IPS-15b (cell line): ENCODE measurements at regions not wholly inside any gene's neighbourhood (a gene's known extent, or its start where the extent isn't known, plus 50 kb on each side); places are given as distances from the start of the nearest gene placed in this dataset.

Experiments used
- H3K27me3 ChIP-seq: one replicate; pipeline ENCODE4 v1.6.1; 2013; ENCODE audit warnings: low read length; ENCODE audit not compliant: control insufficient read depth, insufficient read depth
- H3K36me3 ChIP-seq: one replicate; pipeline ENCODE4 v1.6.1; 2013; ENCODE audit warnings: low read length; ENCODE audit not compliant: control insufficient read depth, insufficient read depth
- H3K4me1 ChIP-seq: one replicate; pipeline ENCODE4 v1.6.1; 2013; ENCODE audit warnings: mild to moderate bottlenecking, low read length; ENCODE audit not compliant: control insufficient read depth, insufficient read depth
- H3K4me3 ChIP-seq: one replicate; pipeline ENCODE4 v1.5.1; 2013; ENCODE audit warnings: low read depth, low read length
- H3K9ac ChIP-seq: one replicate; pipeline ENCODE4 v1.6.1; 2013; ENCODE audit warnings: low read depth, mild to moderate bottlenecking, low read length
- H3K9me3 ChIP-seq: one replicate; pipeline ENCODE4 v1.6.1; 2013; ENCODE audit warnings: mild to moderate bottlenecking, low read length; ENCODE audit not compliant: control insufficient read depth, insufficient read depth

GRCh38 chr13:111621164-111621563 is 300.7 kb downstream of the TEX29 start:
- Histone ChIP-seq H3K9ac (no peak overlapping the region), H3K36me3 (no peaks in the 10 kb centered on the region), H3K27me3 (no peaks in the 10 kb centered on the region), H3K4me3 (no peak overlapping the region), H3K9me3 (no peaks in the 10 kb centered on the region), H3K4me1 (no peaks in the 10 kb centered on the region)

GRCh38 chr13:111622051-111622531 is 301.6 kb downstream of the TEX29 start:
- no peak overlapping the region for H3K9ac ChIP-seq

GRCh38 chr13:111623208-111623607 is 302.8 kb downstream of the TEX29 start:
- H3K4me1 ChIP-seq = no peaks in the 10 kb centered on the region
- H3K27me3 ChIP-seq = no peaks in the 10 kb centered on the region
- H3K4me3 ChIP-seq = no peak overlapping the region
- H3K9me3 ChIP-seq = no peaks in the 10 kb centered on the region
- H3K36me3 ChIP-seq = no peaks in the 10 kb centered on the region
- H3K9ac ChIP-seq = no peak overlapping the region

More at GRCh38 chr13:111622051-111622531, 301.6 kb downstream of the TEX29 start:
- H3K9me3 ChIP-seq = no peaks in the 10 kb centered on the region
- H3K27me3 ChIP-seq = no peaks in the 10 kb centered on the region
- no peak overlapping the region for H3K4me3 ChIP-seq
- H3K4me1 ChIP-seq = no peaks in the 10 kb centered on the region
- H3K36me3 ChIP-seq = no peaks in the 10 kb centered on the region

GRCh38 chr13:111623743-111624505 is 303.5 kb downstream of the TEX29 start:
- no peaks in the 10 kb centered on the region for H3K36me3 ChIP-seq
- H3K9me3 ChIP-seq = no peaks in the 10 kb centered on the region
- H3K4me1 ChIP-seq = no peaks in the 10 kb centered on the region
- no peak overlapping the region for H3K9ac ChIP-seq
- no peak overlapping the region for H3K4me3 ChIP-seq
- H3K27me3 ChIP-seq = no peaks in the 10 kb centered on the region

GRCh38 chr13:111625526-111626315 is 305.3 kb downstream of the TEX29 start:
- Histone ChIP-seq H3K27me3 (no peaks in the 10 kb centered on the region), H3K9me3 (no peaks in the 10 kb centered on the region), H3K4me1 (no peaks in the 10 kb centered on the region), H3K9ac (no peak overlapping the region), H3K4me3 (no peak overlapping the region), H3K36me3 (no peaks in the 10 kb centered on the region)

GRCh38 chr13:111626371-111627305 is 306.2 kb downstream of the TEX29 start:
- Histone ChIP-seq H3K4me3 (no peak overlapping the region), H3K4me1 (no peaks in the 10 kb centered on the region), H3K9ac (no peak overlapping the region), H3K36me3 (no peaks in the 10 kb centered on the region), H3K9me3 (no peaks in the 10 kb centered on the region), H3K27me3 (no peaks in the 10 kb centered on the region)

- Histone ChIP-seq H3K9ac (no peak overlapping the region), H3K36me3 (no peaks in the 10 kb centered on the region), H3K4me1 (no peaks in the 10 kb centered on the region), H3K27me3 (no peaks in the 10 kb centered on the region), H3K4me3 (no peak overlapping the region), H3K9me3 (no peaks in the 10 kb centered on the region)
These were observed 307.2 kb downstream of the TEX29 start for GRCh38 chr13:111627596-111627995.

- Histone ChIP-seq H3K4me1 (peaks cover 12% of the 10 kb centered on the region), H3K27me3 (no peaks in the 10 kb centered on the region), H3K4me3 (no peak overlapping the region), H3K36me3 (no peaks in the 10 kb centered on the region), H3K9me3 (no peaks in the 10 kb centered on the region), H3K9ac (no peak overlapping the region)
These were observed 308.6 kb downstream of the TEX29 start for GRCh38 chr13:111629016-111629415.

GRCh38 chr13:111629457-111629856 is 309.0 kb downstream of the TEX29 start:
- peaks cover 15% of the 10 kb centered on the region for H3K4me1 ChIP-seq
- H3K36me3 ChIP-seq = no peaks in the 10 kb centered on the region
- H3K27me3 ChIP-seq = no peaks in the 10 kb centered on the region

GRCh38 chr13:111629926-111630325 is 309.5 kb downstream of the TEX29 start:
- Histone ChIP-seq H3K27me3 (no peaks in the 10 kb centered on the region), H3K4me1 (peaks cover 15% of the 10 kb centered on the region), H3K4me3 (no peak overlapping the region), H3K36me3 (no peaks in the 10 kb centered on the region), H3K9me3 (no peaks in the 10 kb centered on the region), H3K9ac (no peak overlapping the region)

More at GRCh38 chr13:111629457-111629856, 309.0 kb downstream of the TEX29 start:
- H3K9me3 ChIP-seq = no peaks in the 10 kb centered on the region
- H3K4me3 ChIP-seq = no peak overlapping the region
- H3K9ac ChIP-seq = no peak overlapping the region

- Histone ChIP-seq H3K27me3 (no peaks in the 10 kb centered on the region), H3K9ac (no peak overlapping the region), H3K4me1 (peaks cover 16% of the 10 kb centered on the region), H3K36me3 (no peaks in the 10 kb centered on the region), H3K4me3 (no peak overlapping the region), H3K9me3 (no peaks in the 10 kb centered on the region)
These were observed 310.0 kb downstream of the TEX29 start for GRCh38 chr13:111630406-111630805.
